Endodermal cell (in vitro differentiated cells): ENCODE measurements at regions not wholly inside any gene's neighbourhood (a gene's known extent, or its start where the extent isn't known, plus 50 kb on each side); places are given as distances from the start of the nearest gene placed in this dataset.
A peak's percentile ranks its signal among the peaks of the same experiment; 100 is the strongest.
"Not testable (repeated sequence)": the region's sequence is repeated elsewhere in the genome, so short reads cannot be mapped to it uniquely, and the experiment has no call there.

ENCODE experiments used
- DNase-seq: peaks from one replicate; pipeline ENCODE4 v3.0.0-alpha.2; 2017
- H3K27ac ChIP-seq: 2 replicates; pipeline ENCODE4 v1.5.1; 2013; ENCODE audit warnings: mild to moderate bottlenecking, low read depth, low read length, moderate library complexity
- H3K27me3 ChIP-seq: 2 replicates; pipeline ENCODE4 v1.6.1; 2013; ENCODE audit warnings: mild to moderate bottlenecking, low read length, moderate library complexity; ENCODE audit not compliant: insufficient read depth, control insufficient read depth, poor library complexity, severe bottlenecking
- H3K36me3 ChIP-seq: 2 replicates; pipeline ENCODE4 v1.7.0; 2013; ENCODE audit warnings: mild to moderate bottlenecking, low read length, moderate library complexity; ENCODE audit not compliant: control insufficient read depth, insufficient read depth
- H3K4me1 ChIP-seq: one replicate; pipeline ENCODE4 v1.7.0; 2013; ENCODE audit warnings: low read length; ENCODE audit not compliant: control insufficient read depth, insufficient read depth
- H3K4me3 ChIP-seq: 2 replicates; pipeline ENCODE4 v1.5.1; 2013; ENCODE audit warnings: mild to moderate bottlenecking, low read length, moderate library complexity
- H3K9ac ChIP-seq: 2 replicates; pipeline ENCODE4 v1.6.1; 2013; ENCODE audit warnings: mild to moderate bottlenecking, low read length, moderate library complexity; ENCODE audit not compliant: poor library complexity, severe bottlenecking; ENCODE audit errors: extremely low read depth
- H3K9me3 ChIP-seq: 2 replicates; pipeline ENCODE4 v1.6.1; 2013; ENCODE audit warnings: mild to moderate bottlenecking, low read length, moderate library complexity; ENCODE audit not compliant: control insufficient read depth
- H3K27ac Mint-ChIP-seq: 2 replicates; pipeline ENCODE4 v1.8.0; 2020; ENCODE audit warnings: mixed read lengths
- H3K27me3 Mint-ChIP-seq: 2 replicates; pipeline ENCODE4 v1.8.0; 2021; ENCODE audit warnings: mild to moderate bottlenecking, mixed read lengths; ENCODE audit not compliant: insufficient read depth
- H3K36me3 Mint-ChIP-seq: 2 replicates; pipeline ENCODE4 v1.8.0; 2020; ENCODE audit warnings: low read depth, mixed read lengths
- H3K4me1 Mint-ChIP-seq: 2 replicates; pipeline ENCODE4 v1.8.0; 2020; ENCODE audit warnings: mixed read lengths
- H3K4me3 Mint-ChIP-seq: 2 replicates; pipeline ENCODE4 v1.8.0; 2020; ENCODE audit warnings: mild to moderate bottlenecking, moderate library complexity, mixed read lengths
- H3K9me3 Mint-ChIP-seq: 2 replicates; pipeline ENCODE4 v1.8.0; 2020; ENCODE audit warnings: mild to moderate bottlenecking, mixed read lengths
- CTCF ChIP-seq: fragments of 200-600 bp; sonication (generic); conservative IDR thresholded peaks from 2 replicates; pipeline ENCODE4 v1.5.0; 2021; ENCODE audit warnings: antibody characterized with exemption, mild to moderate bottlenecking
- WGBS, 2 experiments: methylation state at CpG; one replicate each; pipeline versions ENCODE4 v1.1.5 to v1.1.7; 2013; ENCODE audit warnings: missing lambda C conversion rate in 2 of 2, mixed read lengths in 1 of 2; ENCODE audit not compliant: insufficient coverage in 1 of 2, insufficient read length in 1 of 2; 5-methylcytosine and 5-hydroxymethylcytosine counted together

GRCh38 chr7:67659091-67659490, 662.5 kb downstream of the TYW1 start:
- H3K9me3 Mint-ChIP-seq, result peaks cover 23% of the 10 kb centered on the region
- peaks cover 2% of the 10 kb centered on the region for H3K4me1 Mint-ChIP-seq
- no peak overlapping the region for H3K27ac Mint-ChIP-seq

GRCh38 chr7:67662804-67663203, 666.2 kb downstream of the TYW1 start:
- H3K4me3 Mint-ChIP-seq, result no peak overlapping the region
- H3K36me3 Mint-ChIP-seq, result peaks cover 2% of the 10 kb centered on the region
- DNase-seq, result no peak
- no peaks in the 10 kb centered on the region for H3K36me3 ChIP-seq
- no peaks in the 10 kb centered on the region for H3K4me1 ChIP-seq
- H3K9me3 Mint-ChIP-seq, result peaks cover 32% of the 10 kb centered on the region
- H3K4me1 Mint-ChIP-seq, result peaks cover 2% of the 10 kb centered on the region
- H3K27ac Mint-ChIP-seq, result no peak overlapping the region
- no peaks in the 10 kb centered on the region for H3K27me3 ChIP-seq
- H3K27me3 Mint-ChIP-seq, result peaks cover 1% of the 10 kb centered on the region
- H3K4me3 ChIP-seq, result peak overlapping the region; percentile 65
- WGBS, 2 experiments, result 93 to 100% methylated on average over 1 of the region's 1 CpG
- no peak for TF ChIP-seq CTCF
- no peak overlapping the region for H3K27ac ChIP-seq
- no peak overlapping the region for H3K9ac ChIP-seq
- H3K9me3 ChIP-seq, result peaks cover 28% of the 10 kb centered on the region

More at GRCh38 chr7:67659091-67659490, 662.5 kb downstream of the TYW1 start:
- no peak for TF ChIP-seq CTCF
- H3K27ac ChIP-seq, result no peak overlapping the region
- H3K9me3 ChIP-seq, result peaks cover 24% of the 10 kb centered on the region
- no peaks in the 10 kb centered on the region for H3K27me3 ChIP-seq
- no peak overlapping the region for H3K9ac ChIP-seq
- Mint-ChIP-seq H3K4me3 (no peak overlapping the region), H3K27me3 (no peaks in the 10 kb centered on the region), H3K36me3 (no peaks in the 10 kb centered on the region)
- no peaks in the 10 kb centered on the region for H3K4me1 ChIP-seq
- H3K36me3 ChIP-seq, result no peaks in the 10 kb centered on the region
- no peak for DNase-seq
- no peak overlapping the region for H3K4me3 ChIP-seq

GRCh38 chr7:67663644-67664043, 667.0 kb downstream of the TYW1 start:
- Histone ChIP-seq H3K36me3 (no peaks in the 10 kb centered on the region), H3K27ac (no peak overlapping the region), H3K4me3 (peak overlapping the region; percentile 65), H3K9me3 (peaks cover 29% of the 10 kb centered on the region), H3K9ac (no peak overlapping the region), H3K27me3 (no peaks in the 10 kb centered on the region), H3K4me1 (no peaks in the 10 kb centered on the region)
- no peak for DNase-seq
- 90 to 100% methylated on average over 1 of the region's 1 CpG for WGBS, 2 experiments
- Mint-ChIP-seq H3K27me3 (peaks cover 1% of the 10 kb centered on the region), H3K9me3 (peaks cover 32% of the 10 kb centered on the region), H3K4me3 (no peak overlapping the region), H3K36me3 (peaks cover 2% of the 10 kb centered on the region), H3K4me1 (peaks cover 2% of the 10 kb centered on the region), H3K27ac (no peak overlapping the region)
- no peak for TF ChIP-seq CTCF

- 83 to 94% methylated on average over 3 to 4 of the region's 4 CpGs for WGBS, 2 experiments
- peaks cover 53% of the 10 kb centered on the region for H3K9me3 ChIP-seq
- not testable (repeated sequence) for H3K9ac ChIP-seq, H3K4me3 Mint-ChIP-seq, H3K4me1 ChIP-seq, H3K27me3 ChIP-seq, H3K4me3 ChIP-seq, H3K36me3 ChIP-seq, H3K27ac Mint-ChIP-seq, H3K36me3 Mint-ChIP-seq, DNase-seq, H3K27ac ChIP-seq, H3K27me3 Mint-ChIP-seq, H3K4me1 Mint-ChIP-seq
- peaks cover 53% of the 10 kb centered on the region for H3K9me3 Mint-ChIP-seq
Observed at GRCh38 chr7:67666359-67666758, 669.7 kb downstream of the TYW1 start.
